HEK293T (cell line): ENCODE measurements at regions not wholly inside any gene's neighbourhood (a gene's known extent, or its start where the extent isn't known, plus 50 kb on each side); places are given as distances from the start of the nearest gene placed in this dataset.
"Not testable (repeated sequence)": the region's sequence is repeated elsewhere in the genome, so short reads cannot be mapped to it uniquely, and the experiment has no call there.

ENCODE experiments used
- CTCF ChIA-PET: fragments of 350-600 bp; formaldehyde crosslinking; extraction: SDS; loops from one replicate; lab custom pipeline; 2021; ENCODE audit warnings: antibody characterized with exemption, inconsistent platforms; lab: Yijun Ruan, JAX
- POLR2A ChIA-PET: fragments of 350-600 bp; formaldehyde crosslinking; extraction: SDS; loops from one replicate; lab custom pipeline; 2020; ENCODE audit warnings: antibody characterized with exemption, inconsistent platforms; lab: Yijun Ruan, JAX
- DNase-seq: peaks from one replicate; pipeline ENCODE4 v3.0.0; 2012; ENCODE audit warnings: mixed read lengths; ENCODE audit errors: extremely low spot score
- ARNT ChIP-seq: fragments of 450-650 bp; IDR thresholded peaks from 2 replicates; pipeline ENCODE4 v1.6.1; 2017; ENCODE audit warnings: mild to moderate bottlenecking
- BHLHE40 ChIP-seq: fragments of 450-650 bp; IDR thresholded peaks from 2 replicates; pipeline ENCODE4 v1.6.1; 2016; ENCODE audit warnings: mild to moderate bottlenecking, moderate library complexity, borderline replicate concordance
- CTBP1 ChIP-seq: fragments of 450-650 bp; IDR thresholded peaks from 2 replicates; pipeline ENCODE4 v1.6.1; 2016; ENCODE audit warnings: borderline replicate concordance
- ELF4 ChIP-seq: fragments of 450-650 bp; IDR thresholded peaks from 2 replicates; pipeline ENCODE4 v1.6.1; 2017; ENCODE audit warnings: antibody characterized with exemption
- FOXA1 ChIP-seq: fragments of 450-650 bp; IDR thresholded peaks from 2 replicates; pipeline ENCODE4 v1.6.1; 2016; ENCODE audit warnings: mild to moderate bottlenecking
- FOXK2 ChIP-seq: fragments of 450-650 bp; IDR thresholded peaks from 2 replicates; pipeline ENCODE4 v1.6.1; 2016; ENCODE audit warnings: mild to moderate bottlenecking
- FOXM1 ChIP-seq: fragments of 450-650 bp; IDR thresholded peaks from 2 replicates; pipeline ENCODE4 v1.6.1; 2017; ENCODE audit warnings: mild to moderate bottlenecking, borderline replicate concordance
- HDGF ChIP-seq: fragments of 450-650 bp; IDR thresholded peaks from 2 replicates; pipeline ENCODE4 v1.6.1; 2017; ENCODE audit warnings: antibody characterized with exemption, borderline replicate concordance
- L3MBTL2 ChIP-seq: fragments of 450-650 bp; conservative IDR thresholded peaks from 2 replicates; pipeline ENCODE4 v1.6.1; 2016; ENCODE audit warnings: mild to moderate bottlenecking
- LEF1 ChIP-seq: fragments of 450-650 bp; IDR thresholded peaks from 2 replicates; pipeline ENCODE4 v1.6.1; 2017; ENCODE audit warnings: mild to moderate bottlenecking, borderline replicate concordance
- NFRKB ChIP-seq: fragments of 450-650 bp; IDR thresholded peaks from 2 replicates; pipeline ENCODE4 v1.6.1; 2016; ENCODE audit warnings: mild to moderate bottlenecking, moderate library complexity
- PKNOX1 ChIP-seq: fragments of 450-650 bp; IDR thresholded peaks from 2 replicates; pipeline ENCODE4 v1.6.1; 2016
- SP1 ChIP-seq: fragments of 450-650 bp; IDR thresholded peaks from 2 replicates; pipeline ENCODE4 v1.6.1; 2017
- SUZ12 ChIP-seq: fragments of 450-650 bp; IDR thresholded peaks from 2 replicates; pipeline ENCODE4 v1.6.1; 2016; ENCODE audit warnings: mild to moderate bottlenecking
- TARDBP ChIP-seq: fragments of 450-650 bp; IDR thresholded peaks from 2 replicates; pipeline ENCODE4 v1.6.1; 2016
- ZNF384 ChIP-seq: fragments of 450-650 bp; IDR thresholded peaks from 2 replicates; pipeline ENCODE4 v1.6.1; 2016

GRCh38 chr4:127449449-127449848 lies 183.3 kb upstream of the INTU start:
- TF ChIP-seq SP1 = no peak
- TF ChIP-seq ZNF384 = no peak
- no peak for TF ChIP-seq HDGF
- no peak for TF ChIP-seq TARDBP
- TF ChIP-seq LEF1 = no peak
- no peak for TF ChIP-seq NFRKB
- no peak for TF ChIP-seq FOXM1
- TF ChIP-seq CTBP1 = no peak
- TF ChIP-seq ARNT = no peak
- no peak for TF ChIP-seq SUZ12
- no peak for TF ChIP-seq L3MBTL2
- no peak for TF ChIP-seq FOXA1
- DNase-seq = no peak
- POLR2A ChIA-PET = no interaction called here
- CTCF ChIA-PET = no interaction called here

- ChIA-PET CTCF (no interaction called here), POLR2A (no interaction called here)
- DNase-seq = no peak
- no peak for TF ChIP-seq SP1
- TF ChIP-seq FOXK2 = no peak
- TF ChIP-seq L3MBTL2 = no peak
- TF ChIP-seq ARNT = no peak
- no peak for TF ChIP-seq FOXM1
- no peak for TF ChIP-seq PKNOX1
- TF ChIP-seq FOXA1 = no peak
- TF ChIP-seq NFRKB = no peak
- no peak for TF ChIP-seq BHLHE40
- no peak for TF ChIP-seq TARDBP
- no peak for TF ChIP-seq ELF4
Observed at GRCh38 chr4:127450276-127450675, 182.5 kb upstream of the INTU start.

- POLR2A ChIA-PET = no interaction called here
- TF ChIP-seq SP1 = no peak
- no peak for TF ChIP-seq ZNF384
- TF ChIP-seq LEF1 = no peak
- no peak for TF ChIP-seq PKNOX1
- no peak for TF ChIP-seq ELF4
- TF ChIP-seq CTBP1 = no peak
- no peak for DNase-seq
- CTCF ChIA-PET = no interaction called here
Observed at GRCh38 chr4:127463883-127464282, 168.9 kb upstream of the INTU start.

GRCh38 chr4:127469542-127469941 lies 163.2 kb upstream of the INTU start:
- POLR2A ChIA-PET = no interaction called here
- DNase-seq = no peak
- CTCF ChIA-PET = no interaction called here
- TF ChIP-seq L3MBTL2 (no peak), CTBP1 (no peak), SP1 (no peak), BHLHE40 (no peak), FOXA1 (no peak), TARDBP (no peak), FOXK2 (no peak), PKNOX1 (no peak)

GRCh38 chr4:127469959-127470809 lies 162.6 kb upstream of the INTU start:
- no peak for TF ChIP-seq NFRKB
- no peak for TF ChIP-seq ELF4
- TF ChIP-seq SUZ12 = no peak
- no peak for TF ChIP-seq ARNT
- TF ChIP-seq LEF1 = no peak
- TF ChIP-seq PKNOX1 = no peak
- TF ChIP-seq CTBP1 = no peak
- no peak for TF ChIP-seq TARDBP
- TF ChIP-seq FOXA1 = no peak
- no peak for TF ChIP-seq FOXK2
- no peak for TF ChIP-seq SP1
- TF ChIP-seq FOXM1 = no peak
- TF ChIP-seq ZNF384 = no peak
- no peak for TF ChIP-seq HDGF
- ChIA-PET POLR2A (no interaction called here), CTCF (no interaction called here)
- DNase-seq = no peak

GRCh38 chr4:127478271-127478670 lies 154.5 kb upstream of the INTU start:
- POLR2A ChIA-PET, DNase-seq: not testable (repeated sequence)
- CTCF ChIA-PET = interaction anchor here (0.7 kb wide), 1 partner anchor 74 kb away, joined by 3 read pairs; no protein-coding TSS in a partner anchor
